ENCODE measurements at regions not wholly inside any gene's neighbourhood (a gene's known extent, or its start where the extent isn't known, plus 50 kb on each side); places are given as distances from the start of the nearest gene placed in this dataset.

DNA sequence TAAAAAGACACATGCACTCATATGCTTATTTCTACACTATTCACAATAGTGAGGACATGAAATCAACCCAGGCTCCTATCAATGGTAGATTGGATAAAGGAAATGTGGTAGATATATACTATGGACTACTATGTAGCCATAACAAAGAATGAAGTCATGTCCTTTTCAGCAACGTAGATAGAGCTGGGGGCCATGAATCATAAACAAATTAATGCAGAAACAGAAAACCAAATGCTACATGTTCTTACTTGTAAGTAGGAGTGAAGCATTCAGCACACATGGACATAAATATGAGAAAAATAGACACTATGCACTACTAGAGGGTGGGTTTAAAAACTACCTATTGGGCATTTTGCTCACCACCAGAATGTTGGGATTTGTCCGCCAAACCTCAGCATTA lies 278.0 kb upstream of the MIS18BP1 start:
- Mint-ChIP-seq H3K27ac (ENCODE audit: unreplicated experiment) (no peak overlapping the region), H3K4me3 (ENCODE audit: unreplicated experiment) (no peak overlapping the region), H3K4me1 (ENCODE audit: unreplicated experiment) (peaks cover 2% of the 10 kb centered on the region), H3K36me3 (ENCODE audit: low read depth, unreplicated experiment) (no peaks in the 10 kb centered on the region), H3K27me3 (ENCODE audit: unreplicated experiment) (peaks cover 5% of the 10 kb centered on the region), H3K9me3 (ENCODE audit: unreplicated experiment) (no peaks in the 10 kb centered on the region)
- TF ChIP-seq, protein P1, sequence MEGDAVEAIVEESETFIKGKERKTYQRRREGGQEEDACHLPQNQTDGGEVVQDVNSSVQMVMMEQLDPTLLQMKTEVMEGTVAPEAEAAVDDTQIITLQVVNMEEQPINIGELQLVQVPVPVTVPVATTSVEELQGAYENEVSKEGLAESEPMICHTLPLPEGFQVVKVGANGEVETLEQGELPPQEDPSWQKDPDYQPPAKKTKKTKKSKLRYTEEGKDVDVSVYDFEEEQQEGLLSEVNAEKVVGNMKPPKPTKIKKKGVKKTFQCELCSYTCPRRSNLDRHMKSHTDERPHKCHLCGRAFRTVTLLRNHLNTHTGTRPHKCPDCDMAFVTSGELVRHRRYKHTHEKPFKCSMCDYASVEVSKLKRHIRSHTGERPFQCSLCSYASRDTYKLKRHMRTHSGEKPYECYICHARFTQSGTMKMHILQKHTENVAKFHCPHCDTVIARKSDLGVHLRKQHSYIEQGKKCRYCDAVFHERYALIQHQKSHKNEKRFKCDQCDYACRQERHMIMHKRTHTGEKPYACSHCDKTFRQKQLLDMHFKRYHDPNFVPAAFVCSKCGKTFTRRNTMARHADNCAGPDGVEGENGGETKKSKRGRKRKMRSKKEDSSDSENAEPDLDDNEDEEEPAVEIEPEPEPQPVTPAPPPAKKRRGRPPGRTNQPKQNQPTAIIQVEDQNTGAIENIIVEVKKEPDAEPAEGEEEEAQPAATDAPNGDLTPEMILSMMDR (IDR thresholded peaks at IDR 0.05; ENCODE audit: unreplicated experiment), result no peak
- no peak for DNase-seq (ENCODE audit: low spot score)

GRCh38 chr14:45526715-45527549 lies 273.9 kb upstream of the MIS18BP1 start:
- H3K27me3 Mint-ChIP-seq (ENCODE audit: unreplicated experiment), result peaks cover 4% of the 10 kb centered on the region
- no peak overlapping the region for H3K4me3 Mint-ChIP-seq (ENCODE audit: unreplicated experiment)
- H3K9me3 Mint-ChIP-seq (ENCODE audit: unreplicated experiment), result no peaks in the 10 kb centered on the region
- no peaks in the 10 kb centered on the region for H3K36me3 Mint-ChIP-seq (ENCODE audit: low read depth, unreplicated experiment)
- TF ChIP-seq, protein P1 (IDR thresholded peaks at IDR 0.05; ENCODE audit: unreplicated experiment), result peak; percentile 55
- H3K4me1 Mint-ChIP-seq (ENCODE audit: unreplicated experiment), result peaks cover 2% of the 10 kb centered on the region
- H3K27ac Mint-ChIP-seq (ENCODE audit: unreplicated experiment), result peak overlapping the region; percentile 38
- DNase-seq (ENCODE audit: low spot score), result peak; percentile 64

GRCh38 chr14:45519766-45520165 lies 266.8 kb upstream of the MIS18BP1 start:
- no peaks in the 10 kb centered on the region for H3K27me3 Mint-ChIP-seq (ENCODE audit: unreplicated experiment)
- TF ChIP-seq, protein P1 (IDR thresholded peaks at IDR 0.05; ENCODE audit: unreplicated experiment), result no peak

DNA sequence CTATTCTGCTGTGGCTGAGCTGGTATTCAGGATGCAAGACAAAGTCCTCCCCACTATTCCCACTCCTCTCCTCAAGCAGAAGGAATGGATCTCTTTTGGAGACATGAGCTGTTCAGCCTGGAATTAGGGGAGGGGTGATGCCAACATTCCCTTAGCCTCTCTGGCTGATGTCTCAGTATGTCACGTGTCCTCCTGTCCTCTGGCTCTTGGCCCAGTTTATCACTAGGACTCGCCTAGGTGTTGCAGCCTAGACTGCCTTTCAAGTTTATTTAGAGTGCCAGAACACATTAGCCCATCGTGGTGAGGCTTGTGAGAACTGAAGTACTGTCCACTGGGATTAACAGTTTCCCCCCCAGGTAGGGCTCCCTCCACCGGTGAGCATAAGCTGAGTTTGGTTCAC lies 239.9 kb upstream of the MIS18BP1 start:
- Mint-ChIP-seq H3K9me3 (ENCODE audit: unreplicated experiment) (peaks cover 3% of the 10 kb centered on the region), H3K4me1 (ENCODE audit: unreplicated experiment) (no peaks in the 10 kb centered on the region), H3K36me3 (ENCODE audit: low read depth, unreplicated experiment) (no peaks in the 10 kb centered on the region), H3K27me3 (ENCODE audit: unreplicated experiment) (no peaks in the 10 kb centered on the region), H3K27ac (ENCODE audit: unreplicated experiment) (no peak overlapping the region), H3K4me3 (ENCODE audit: unreplicated experiment) (no peak overlapping the region)
- no peak for DNase-seq (ENCODE audit: low spot score)
- TF ChIP-seq, protein P1 (IDR thresholded peaks at IDR 0.05; ENCODE audit: unreplicated experiment), result no peak

More at GRCh38 chr14:45519766-45520165, 266.8 kb upstream of the MIS18BP1 start:
- H3K9me3 Mint-ChIP-seq (ENCODE audit: unreplicated experiment), result no peaks in the 10 kb centered on the region
- no peak overlapping the region for H3K4me3 Mint-ChIP-seq (ENCODE audit: unreplicated experiment)
- H3K4me1 Mint-ChIP-seq (ENCODE audit: unreplicated experiment), result no peaks in the 10 kb centered on the region
- no peaks in the 10 kb centered on the region for H3K36me3 Mint-ChIP-seq (ENCODE audit: low read depth, unreplicated experiment)
- no peak for DNase-seq (ENCODE audit: low spot score)
- H3K27ac Mint-ChIP-seq (ENCODE audit: unreplicated experiment), result no peak overlapping the region

- TF ChIP-seq, protein P1 (IDR thresholded peaks at IDR 0.05; ENCODE audit: unreplicated experiment), result no peak
These were observed 238.9 kb upstream of the MIS18BP1 start for GRCh38 chr14:45491914-45492313.

More at GRCh38 chr14:45491914-45492313, 238.9 kb upstream of the MIS18BP1 start:
- Mint-ChIP-seq H3K4me3 (ENCODE audit: unreplicated experiment) (no peak overlapping the region), H3K27ac (ENCODE audit: unreplicated experiment) (no peak overlapping the region), H3K9me3 (ENCODE audit: unreplicated experiment) (peaks cover 6% of the 10 kb centered on the region), H3K4me1 (ENCODE audit: unreplicated experiment) (no peaks in the 10 kb centered on the region), H3K27me3 (ENCODE audit: unreplicated experiment) (no peaks in the 10 kb centered on the region), H3K36me3 (ENCODE audit: low read depth, unreplicated experiment) (no peaks in the 10 kb centered on the region)
- no peak for DNase-seq (ENCODE audit: low spot score)
